ENCODE measurements at regions not wholly inside any gene's neighbourhood (a gene's known extent, or its start where the extent isn't known, plus 50 kb on each side); places are given as distances from the start of the nearest gene placed in this dataset.
"Not testable (repeated sequence)": the region's sequence is repeated elsewhere in the genome, so short reads cannot be mapped to it uniquely, and the experiment has no call there.

DNA sequence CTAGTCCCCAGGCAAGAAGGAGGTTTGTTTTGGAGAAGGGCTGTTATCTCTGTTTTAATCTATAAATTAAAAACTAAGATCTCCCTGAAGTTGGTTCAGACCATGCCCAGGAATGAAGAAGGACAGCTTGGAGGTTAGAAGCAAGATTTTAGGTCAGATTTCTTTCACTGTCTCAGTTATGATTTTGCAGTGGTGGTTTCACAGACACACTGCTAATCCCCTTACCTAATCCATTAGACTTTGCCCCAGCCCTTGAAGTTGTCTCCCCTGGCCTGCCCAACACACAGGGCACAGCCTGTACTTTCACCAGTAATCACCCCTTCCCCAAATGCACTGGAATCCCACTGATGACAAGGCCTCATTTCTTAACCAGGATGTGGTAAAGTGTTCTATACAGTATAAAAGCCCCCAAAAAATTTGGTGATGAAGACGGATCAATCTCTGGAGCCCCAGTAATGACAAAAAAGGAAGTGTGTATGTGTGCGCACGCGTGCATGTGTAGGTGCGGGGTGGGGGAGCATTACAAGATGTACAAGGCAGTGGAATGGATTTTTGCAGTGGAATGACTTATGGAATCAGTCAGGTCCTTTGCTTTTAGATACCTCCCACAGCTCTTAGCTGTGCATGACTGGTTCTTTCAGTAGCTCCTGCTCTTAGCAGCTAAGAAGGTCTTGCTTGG lies 73.1 kb upstream of the TERB2 start:
- H3K4me3 ChIP-seq (ENCODE audit: low read length) = no peak overlapping the region
- TF ChIP-seq, protein P1, sequence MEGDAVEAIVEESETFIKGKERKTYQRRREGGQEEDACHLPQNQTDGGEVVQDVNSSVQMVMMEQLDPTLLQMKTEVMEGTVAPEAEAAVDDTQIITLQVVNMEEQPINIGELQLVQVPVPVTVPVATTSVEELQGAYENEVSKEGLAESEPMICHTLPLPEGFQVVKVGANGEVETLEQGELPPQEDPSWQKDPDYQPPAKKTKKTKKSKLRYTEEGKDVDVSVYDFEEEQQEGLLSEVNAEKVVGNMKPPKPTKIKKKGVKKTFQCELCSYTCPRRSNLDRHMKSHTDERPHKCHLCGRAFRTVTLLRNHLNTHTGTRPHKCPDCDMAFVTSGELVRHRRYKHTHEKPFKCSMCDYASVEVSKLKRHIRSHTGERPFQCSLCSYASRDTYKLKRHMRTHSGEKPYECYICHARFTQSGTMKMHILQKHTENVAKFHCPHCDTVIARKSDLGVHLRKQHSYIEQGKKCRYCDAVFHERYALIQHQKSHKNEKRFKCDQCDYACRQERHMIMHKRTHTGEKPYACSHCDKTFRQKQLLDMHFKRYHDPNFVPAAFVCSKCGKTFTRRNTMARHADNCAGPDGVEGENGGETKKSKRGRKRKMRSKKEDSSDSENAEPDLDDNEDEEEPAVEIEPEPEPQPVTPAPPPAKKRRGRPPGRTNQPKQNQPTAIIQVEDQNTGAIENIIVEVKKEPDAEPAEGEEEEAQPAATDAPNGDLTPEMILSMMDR (conservative IDR thresholded peaks at IDR 0.05; ENCODE audit: low read depth, low read length) = no peak
- DNase-seq (ENCODE audit: low read depth) = no peak

- not testable (repeated sequence) for DNase-seq (ENCODE audit: low read depth); H3K4me3 ChIP-seq (ENCODE audit: low read length)
Observed at GRCh38 chr15:44898890-44899651, 57.4 kb upstream of the TERB2 start.

DNA sequence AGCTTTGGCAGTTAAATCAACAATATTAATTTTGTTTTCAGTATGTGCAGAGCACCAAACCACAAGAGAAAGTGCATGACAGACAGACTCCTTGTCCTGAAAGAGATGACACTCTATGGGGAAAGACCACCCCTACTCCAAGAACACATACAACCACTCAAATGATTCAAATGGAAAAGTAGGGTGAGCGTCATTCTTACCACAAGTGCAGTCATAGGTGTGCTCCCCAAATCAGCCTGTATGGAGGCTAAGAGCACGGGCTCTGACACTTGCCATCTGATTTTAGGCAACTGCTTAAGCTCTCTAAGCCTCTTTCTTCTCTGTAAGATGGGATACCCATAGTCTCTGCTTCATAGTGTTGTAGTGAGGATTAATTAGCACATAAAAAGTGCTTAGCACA lies 56.7 kb upstream of the TERB2 start:
- H3K4me3 ChIP-seq (ENCODE audit: low read length); DNase-seq (ENCODE audit: low read depth): not testable (repeated sequence)

- H3K4me3 ChIP-seq (ENCODE audit: low read length); DNase-seq (ENCODE audit: low read depth): not testable (repeated sequence)
Observed at GRCh38 chr15:44900796-44901195, 55.7 kb upstream of the TERB2 start.

- H3K4me3 ChIP-seq (ENCODE audit: low read length); DNase-seq (ENCODE audit: low read depth): not testable (repeated sequence)
Observed at GRCh38 chr15:44903281-44903680, 53.2 kb upstream of the TERB2 start.

DNA sequence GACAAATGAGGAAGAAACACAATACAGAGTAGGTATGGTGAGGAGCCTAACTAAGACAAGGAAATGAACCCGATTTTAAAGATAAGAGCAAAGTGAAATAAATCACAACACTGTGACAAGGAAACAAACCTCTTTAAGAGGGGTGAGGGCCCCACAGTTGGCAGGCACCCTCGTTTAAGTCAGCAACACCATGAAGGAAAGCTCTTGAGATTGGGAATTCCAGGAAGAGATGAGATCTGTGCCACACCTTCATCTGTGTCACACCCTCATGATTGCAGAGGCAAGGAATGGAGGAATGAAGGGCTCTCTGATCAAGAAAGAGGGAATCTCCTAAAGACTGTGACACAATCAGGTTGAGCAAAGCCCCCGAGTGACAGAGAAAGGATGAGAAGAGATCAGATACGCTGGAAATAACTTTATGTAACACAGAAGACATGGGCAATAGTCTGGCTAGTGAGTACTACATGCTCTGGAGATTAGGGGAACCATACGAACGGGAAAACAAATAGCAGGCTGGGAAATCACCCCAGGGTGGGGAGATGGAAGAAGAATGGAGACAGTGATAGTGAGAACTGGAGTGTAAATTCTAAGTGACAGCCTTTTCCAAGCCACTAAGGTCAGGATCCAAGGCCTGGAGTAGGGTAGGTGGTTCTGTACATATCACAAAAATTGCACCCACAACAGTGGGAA lies 51.7 kb upstream of the TERB2 start:
- H3K4me3 ChIP-seq (ENCODE audit: low read length); DNase-seq (ENCODE audit: low read depth): not testable (repeated sequence)
